Brain microvascular endothelial cell (primary cell): ENCODE measurements at regions not wholly inside any gene's neighbourhood (a gene's known extent, or its start where the extent isn't known, plus 50 kb on each side); places are given as distances from the start of the nearest gene placed in this dataset.

Experiments used
- DNase-seq: peaks from one replicate; pipeline ENCODE4 v3.0.0-alpha.2; 2020
- H3K27ac ChIP-seq: fragments of 250-450 bp; sonication (Bioruptor Pico); 2 replicates; pipeline ENCODE4 v1.5.1; 2020; ENCODE audit warnings: mild to moderate bottlenecking, moderate library complexity
- H3K27me3 ChIP-seq: fragments of 250-450 bp; sonication (Bioruptor Pico); replicated peaks from 2 replicates; pipeline ENCODE4 v1.5.1; 2020; ENCODE audit warnings: mild to moderate bottlenecking
- H3K36me3 ChIP-seq: fragments of 250-450 bp; sonication (Bioruptor Pico); replicated peaks from 2 replicates; pipeline ENCODE4 v1.5.1; 2020; ENCODE audit warnings: mild to moderate bottlenecking
- H3K4me3 ChIP-seq: 2 replicates; pipeline ENCODE4 v1.5.1; 2011; ENCODE audit warnings: low read depth, mild to moderate bottlenecking, control low read depth, low read length, moderate library complexity
- in situ Hi-C: cut with HindIII; loops from 2 replicates; pipeline ENCODE4 v1.10.0; 2017; ENCODE audit warnings: low sequenced_read_pairs, low pct_ligation_motif_present
- TF ChIP-seq, protein P1 (sequence below): IDR thresholded peaks from 2 replicates; pipeline ENCODE4 v1.5.1; 2011; ENCODE audit warnings: low read depth, mild to moderate bottlenecking, moderate library complexity, low read length, control low read depth, inconsistent platforms; ENCODE audit errors: missing control alignments

DNA sequence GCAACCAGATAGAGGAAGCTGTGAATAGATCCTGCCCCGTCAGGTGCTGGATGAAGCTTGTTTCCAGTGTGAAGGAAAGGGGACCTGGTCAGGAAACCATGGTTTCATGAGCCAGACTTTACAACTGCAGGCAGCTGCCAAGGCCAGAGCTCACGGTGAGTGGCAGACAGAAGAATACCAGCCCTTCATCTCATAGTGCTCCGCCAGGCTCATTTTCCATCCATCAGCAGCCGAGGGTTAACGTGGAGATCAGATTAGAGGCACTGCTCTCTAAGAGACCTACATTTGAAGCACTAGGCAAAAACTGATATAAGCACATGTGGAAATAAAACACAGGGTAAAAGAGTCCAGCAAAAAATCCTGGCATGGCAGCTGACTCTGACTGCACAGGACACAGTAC is 172.4 kb downstream of the CD24 start:
- in situ Hi-C loops = no loop called here
- DNase-seq = no peak
- Histone ChIP-seq H3K4me3 (no peak overlapping the region), H3K27me3 (no peaks in the 10 kb centered on the region), H3K36me3 (no peaks in the 10 kb centered on the region), H3K27ac (no peak overlapping the region)
- TF ChIP-seq, protein P1, sequence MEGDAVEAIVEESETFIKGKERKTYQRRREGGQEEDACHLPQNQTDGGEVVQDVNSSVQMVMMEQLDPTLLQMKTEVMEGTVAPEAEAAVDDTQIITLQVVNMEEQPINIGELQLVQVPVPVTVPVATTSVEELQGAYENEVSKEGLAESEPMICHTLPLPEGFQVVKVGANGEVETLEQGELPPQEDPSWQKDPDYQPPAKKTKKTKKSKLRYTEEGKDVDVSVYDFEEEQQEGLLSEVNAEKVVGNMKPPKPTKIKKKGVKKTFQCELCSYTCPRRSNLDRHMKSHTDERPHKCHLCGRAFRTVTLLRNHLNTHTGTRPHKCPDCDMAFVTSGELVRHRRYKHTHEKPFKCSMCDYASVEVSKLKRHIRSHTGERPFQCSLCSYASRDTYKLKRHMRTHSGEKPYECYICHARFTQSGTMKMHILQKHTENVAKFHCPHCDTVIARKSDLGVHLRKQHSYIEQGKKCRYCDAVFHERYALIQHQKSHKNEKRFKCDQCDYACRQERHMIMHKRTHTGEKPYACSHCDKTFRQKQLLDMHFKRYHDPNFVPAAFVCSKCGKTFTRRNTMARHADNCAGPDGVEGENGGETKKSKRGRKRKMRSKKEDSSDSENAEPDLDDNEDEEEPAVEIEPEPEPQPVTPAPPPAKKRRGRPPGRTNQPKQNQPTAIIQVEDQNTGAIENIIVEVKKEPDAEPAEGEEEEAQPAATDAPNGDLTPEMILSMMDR = no peak

DNA sequence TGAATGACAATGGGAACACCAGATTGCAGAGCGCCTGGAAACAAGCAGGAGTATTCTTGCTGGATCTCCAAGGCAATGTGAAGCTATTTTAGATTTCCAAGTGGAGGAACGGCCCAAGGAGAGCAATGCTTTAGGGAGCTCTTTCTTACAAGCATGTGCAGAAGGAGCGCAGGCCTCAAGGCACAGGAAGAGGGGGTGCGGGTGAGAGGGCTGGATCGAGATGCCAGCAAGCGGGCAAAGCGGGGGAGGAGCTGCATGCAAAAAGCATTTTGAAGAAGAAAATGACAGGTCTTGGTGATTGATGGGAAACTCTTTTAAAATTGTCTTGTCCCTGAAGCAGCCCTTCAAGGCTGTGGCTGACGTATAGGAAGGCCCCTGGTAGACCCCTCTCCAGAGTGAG is 171.9 kb downstream of the QRSL1 start:
- DNase-seq = no peak
- in situ Hi-C loops = no loop called here
- TF ChIP-seq, protein P1 = no peak

DNA sequence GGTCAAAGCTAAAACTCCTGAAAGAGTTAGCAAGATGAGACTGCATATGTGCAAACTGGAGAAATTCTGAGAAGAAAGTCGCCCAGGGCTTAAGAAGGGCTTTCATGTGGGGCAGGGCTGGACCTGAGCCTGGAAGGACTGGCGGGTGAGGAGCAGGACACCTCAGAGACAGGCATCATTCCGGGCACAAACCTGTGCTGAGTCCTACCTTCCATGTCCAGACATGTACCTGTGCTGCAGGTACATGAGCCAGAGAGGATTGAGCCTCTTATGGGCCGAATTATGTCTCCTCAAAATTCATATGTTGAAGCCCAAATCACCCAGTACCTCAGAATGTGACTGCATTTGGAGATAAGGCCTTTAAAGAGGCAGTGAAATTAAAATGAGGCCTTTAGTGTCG is 171.0 kb downstream of the QRSL1 start:
- TF ChIP-seq, protein P1 = no peak
- H3K27me3 ChIP-seq = no peaks in the 10 kb centered on the region
- in situ Hi-C loops = no loop called here
- no peaks in the 10 kb centered on the region for H3K36me3 ChIP-seq
- no peak overlapping the region for H3K4me3 ChIP-seq
- no peak for DNase-seq
- no peak overlapping the region for H3K27ac ChIP-seq

More for the DNA sequence above, 171.9 kb downstream of the QRSL1 start:
- no peaks in the 10 kb centered on the region for H3K27me3 ChIP-seq
- H3K4me3 ChIP-seq = no peak overlapping the region
- no peaks in the 10 kb centered on the region for H3K36me3 ChIP-seq
- no peak overlapping the region for H3K27ac ChIP-seq

DNA sequence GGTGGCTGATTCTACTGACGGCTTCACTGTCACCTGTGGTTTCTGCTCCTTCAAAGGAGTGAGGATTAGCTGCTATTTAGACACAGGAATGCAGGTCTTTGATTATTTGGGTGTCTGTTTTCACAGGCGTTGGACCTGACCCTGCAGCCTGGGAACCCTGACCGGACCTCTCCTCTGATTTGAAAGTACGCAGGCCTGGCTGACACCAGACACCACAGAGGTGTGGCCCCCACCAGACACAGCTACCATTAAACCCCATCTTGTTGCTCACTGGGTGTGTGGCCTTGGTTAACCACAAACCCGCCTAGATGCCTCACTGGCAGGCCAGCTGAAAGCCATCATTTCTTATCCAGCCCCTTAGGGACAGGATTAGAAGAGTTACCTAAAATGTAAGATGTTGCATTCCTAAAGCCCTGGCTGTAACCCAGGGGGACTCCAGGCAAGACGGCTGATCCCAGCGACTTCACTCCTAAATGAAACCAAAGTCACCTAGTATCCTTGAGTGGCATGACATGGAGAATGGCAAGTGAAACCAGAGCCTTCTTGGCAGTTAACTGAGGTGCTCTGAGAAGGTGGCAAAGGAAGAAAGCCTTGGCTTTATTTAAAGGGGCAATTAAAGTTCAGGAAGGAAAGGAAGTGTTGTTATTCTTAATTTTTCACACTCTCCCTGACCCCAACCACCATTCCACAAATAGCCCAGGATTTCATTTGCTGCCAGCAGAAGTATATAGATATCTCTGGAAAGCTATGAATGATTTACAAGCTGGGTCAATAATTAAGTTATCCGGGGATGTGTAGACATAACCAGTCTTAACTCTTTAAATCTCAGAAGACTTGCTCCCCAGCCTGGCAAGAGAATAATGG is 169.9 kb downstream of the QRSL1 start:
- Histone ChIP-seq H3K36me3 (no peaks in the 10 kb centered on the region), H3K27ac (no peak overlapping the region), H3K4me3 (no peak overlapping the region), H3K27me3 (no peaks in the 10 kb centered on the region)
- TF ChIP-seq, protein P1 = no peak
- DNase-seq = no peak
- in situ Hi-C loops = no loop called here

DNA sequence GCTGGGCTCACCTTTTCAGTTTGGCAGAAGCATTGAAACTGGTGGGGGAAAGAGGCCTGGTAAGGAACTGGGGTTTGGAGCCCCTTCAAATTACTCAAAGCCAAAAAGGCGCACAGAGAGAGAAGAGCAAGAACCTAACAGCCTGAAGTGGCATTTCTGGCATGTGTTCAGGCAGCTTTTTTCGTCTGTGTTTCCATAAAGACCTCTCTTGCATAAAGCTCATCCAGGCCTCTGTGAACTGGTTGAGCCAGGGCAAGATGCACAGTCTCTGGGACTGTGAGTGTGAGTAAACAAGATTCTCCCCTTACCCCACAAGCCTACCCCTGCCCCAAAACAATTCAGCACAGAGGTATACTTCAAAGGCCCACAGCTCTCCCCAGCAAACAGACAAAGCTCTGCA is 167.8 kb downstream of the QRSL1 start:
- Histone ChIP-seq H3K36me3 (no peaks in the 10 kb centered on the region), H3K27me3 (no peaks in the 10 kb centered on the region), H3K4me3 (no peak overlapping the region), H3K27ac (no peak overlapping the region)
- DNase-seq = no peak
- in situ Hi-C loops = no loop called here
- TF ChIP-seq, protein P1 = no peak

DNA sequence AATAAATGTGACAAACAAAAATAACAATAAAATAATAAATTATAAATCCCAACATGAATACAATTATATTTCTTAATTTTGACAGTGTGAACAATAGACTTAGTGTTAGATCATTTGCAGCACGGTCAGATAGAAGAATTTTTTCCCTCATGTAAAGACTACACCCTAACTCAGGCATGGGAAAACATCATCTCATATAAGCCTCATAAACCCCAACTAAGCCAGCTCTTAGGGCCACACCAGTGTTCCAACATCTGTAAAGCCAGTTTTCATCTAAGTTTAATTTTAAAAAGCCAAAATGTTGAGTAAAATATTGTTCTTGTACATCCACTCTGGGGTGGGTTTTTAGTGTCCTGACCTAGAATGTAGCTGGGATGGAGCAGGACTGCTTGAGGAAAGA is 167.4 kb downstream of the QRSL1 start:
- DNase-seq = no peak
- in situ Hi-C loops = no loop called here
- TF ChIP-seq, protein P1 = no peak
- Histone ChIP-seq H3K4me3 (no peak overlapping the region), H3K27ac (no peak overlapping the region), H3K36me3 (no peaks in the 10 kb centered on the region), H3K27me3 (no peaks in the 10 kb centered on the region)
